ENCODE measurements at regions not wholly inside any gene's neighbourhood (a gene's known extent, or its start where the extent isn't known, plus 50 kb on each side); places are given as distances from the start of the nearest gene placed in this dataset.
"Not testable (repeated sequence)": the region's sequence is repeated elsewhere in the genome, so short reads cannot be mapped to it uniquely, and the experiment has no call there.

GRCh38 chr9:19640014-19640413, 148.8 kb downstream of the SLC24A2 start:
- ChIA-PET CTCF (no interaction called here), POLR2A (no interaction called here)
- DNase-seq (ENCODE audit: extremely low spot score), result no peak
- TF ChIP-seq CTCF (IDR thresholded peaks at IDR 0.05; ENCODE audit: control extremely low read depth, extremely low read depth, low read depth, missing control alignments), result no peak

DNA sequence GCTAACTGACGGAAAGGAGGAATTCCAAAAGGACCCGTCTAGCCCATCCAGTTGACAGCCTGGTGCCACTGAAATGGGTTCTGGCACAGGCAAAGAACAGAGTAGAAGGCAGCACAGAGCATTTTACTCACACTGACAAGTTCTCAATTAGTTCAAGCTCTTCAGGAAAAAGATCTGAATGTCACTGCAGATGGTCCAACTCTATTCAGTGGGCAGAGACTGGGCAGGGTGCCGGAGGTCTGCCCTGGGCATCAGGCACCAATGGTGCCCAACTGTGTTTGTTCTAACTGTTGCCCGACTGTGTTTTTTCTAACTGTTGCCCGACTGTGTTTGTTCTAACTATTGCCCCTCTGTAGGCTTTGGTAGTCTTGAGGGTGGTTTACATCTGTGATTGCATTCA, 151.8 kb downstream of the SLC24A2 start:
- ChIA-PET POLR2A (no interaction called here), CTCF (interaction anchor here (1.4 to 2.7 kb wide), 3 partner anchors 9 to 119 kb away, joined by 3 to 12 read pairs (median 3); no protein-coding TSS in a partner anchor)
- no peak for TF ChIP-seq CTCF (IDR thresholded peaks at IDR 0.05; ENCODE audit: control extremely low read depth, extremely low read depth, low read depth, missing control alignments)
- no peak for DNase-seq (ENCODE audit: extremely low spot score)

DNA sequence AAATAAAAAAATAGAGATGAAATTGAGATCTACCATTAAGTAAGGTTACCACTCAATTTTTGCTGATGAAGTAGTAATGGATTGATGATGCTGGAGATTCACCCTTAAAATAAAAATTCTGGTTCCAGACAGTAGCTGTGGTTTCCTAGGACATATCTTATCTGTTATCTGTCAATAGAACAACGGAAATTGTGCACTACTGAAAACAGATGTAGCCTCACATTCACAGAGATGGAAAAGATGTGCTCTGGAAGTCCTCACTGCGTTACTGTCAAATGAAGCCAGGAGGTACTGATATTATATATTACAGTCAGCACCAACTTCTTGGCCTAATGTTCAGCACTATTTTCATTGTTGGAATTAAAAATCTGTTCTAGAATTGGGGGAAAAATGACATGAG, 154.0 kb downstream of the SLC24A2 start:
- POLR2A ChIA-PET, result interaction anchor here (0.5 kb wide), 1 partner anchor 554 kb away, joined by 4 read pairs; no protein-coding TSS in a partner anchor

GRCh38 chr9:19631181-19631580, 157.7 kb downstream of the SLC24A2 start:
- POLR2A ChIA-PET, result no interaction called here
- no peak for TF ChIP-seq CTCF (IDR thresholded peaks at IDR 0.05; ENCODE audit: control extremely low read depth, extremely low read depth, low read depth, missing control alignments)
- CTCF ChIA-PET, result no interaction called here
- DNase-seq (ENCODE audit: extremely low spot score), result no peak

More for the DNA sequence above, 154.0 kb downstream of the SLC24A2 start:
- CTCF ChIA-PET, result no interaction called here
- no peak for DNase-seq (ENCODE audit: extremely low spot score)
- no peak for TF ChIP-seq CTCF (IDR thresholded peaks at IDR 0.05; ENCODE audit: control extremely low read depth, extremely low read depth, low read depth, missing control alignments)

- no peak for TF ChIP-seq CTCF (IDR thresholded peaks at IDR 0.05; ENCODE audit: control extremely low read depth, extremely low read depth, low read depth, missing control alignments)
- CTCF ChIA-PET, result no interaction called here
- no peak for DNase-seq (ENCODE audit: extremely low spot score)
- POLR2A ChIA-PET, result no interaction called here
Observed at GRCh38 chr9:19630760-19631159, 158.1 kb downstream of the SLC24A2 start.

DNA sequence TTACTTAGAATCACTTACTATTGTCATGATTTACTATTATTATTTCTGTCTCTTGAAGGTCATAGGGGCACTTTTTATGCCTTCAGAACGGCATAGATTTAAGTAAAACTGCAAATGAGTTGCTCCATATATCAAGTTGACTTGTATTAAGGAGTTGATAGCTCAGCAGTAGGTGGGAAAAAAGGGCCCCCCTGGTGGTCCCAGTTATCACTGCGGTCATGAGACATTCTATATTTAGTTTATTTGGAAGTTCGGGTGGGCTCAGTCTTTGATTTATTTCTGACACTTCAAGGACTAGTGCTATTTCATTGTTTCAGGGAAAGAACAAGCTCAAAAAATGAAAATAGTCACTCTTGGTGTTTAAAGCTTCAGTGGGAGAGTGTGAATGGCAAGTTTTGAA, 159.3 kb downstream of the SLC24A2 start:
- no peak for DNase-seq (ENCODE audit: extremely low spot score)
- no peak for TF ChIP-seq CTCF (IDR thresholded peaks at IDR 0.05; ENCODE audit: control extremely low read depth, extremely low read depth, low read depth, missing control alignments)
- POLR2A ChIA-PET, result no interaction called here
- CTCF ChIA-PET, result interaction anchor here (1.3 to 3.1 kb wide), 3 partner anchors 9 to 21 kb away, joined by 4 to 12 read pairs (median 4); no protein-coding TSS in a partner anchor

DNA sequence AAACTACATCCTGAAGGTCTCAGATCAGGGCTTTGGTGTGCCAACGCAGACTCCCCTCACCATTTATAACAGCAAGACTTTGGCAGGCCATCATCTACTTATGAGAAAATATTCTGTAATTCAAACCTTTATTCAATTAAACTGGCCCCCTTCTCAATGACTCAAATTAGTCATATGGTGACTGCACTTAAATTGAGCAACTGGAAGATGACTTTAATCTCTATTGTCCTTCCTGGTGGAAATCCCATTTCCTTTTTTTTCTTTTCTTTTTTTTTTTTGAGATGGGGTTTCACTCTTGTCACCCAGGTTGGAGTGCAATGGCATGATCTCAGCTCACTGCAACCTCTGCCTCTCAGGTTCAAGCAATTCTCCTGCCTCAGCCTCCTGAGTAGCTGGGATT, 163.4 kb downstream of the SLC24A2 start:
- CTCF ChIA-PET, result interaction anchor here (1.2 kb wide), 1 partner anchor 15 kb away, joined by 3 read pairs; no protein-coding TSS in a partner anchor
- DNase-seq (ENCODE audit: extremely low spot score); POLR2A ChIA-PET: not testable (repeated sequence)

Measured in GM10248 (cell line).